Suprapubic skin (tissue), 4 donors: ENCODE measurements at regions not wholly inside any gene's neighbourhood (a gene's known extent, or its start where the extent isn't known, plus 50 kb on each side); places are given as distances from the start of the nearest gene placed in this dataset.

Experiments
- DNase-seq, 2 donors: peaks; one replicate each; pipeline ENCODE4 v3.0.0-alpha.2; 2019; ENCODE audit warnings: low spot score in 2 of 2
- H3K27ac ChIP-seq: fragments of 200-600 bp; sonication (generic); one replicate; pipeline ENCODE4 v1.5.1; 2019
- H3K27me3 ChIP-seq: fragments of 200-600 bp; sonication (generic); one replicate; pipeline ENCODE4 v1.5.1; 2019
- H3K36me3 ChIP-seq: fragments of 200-600 bp; sonication (generic); one replicate; pipeline ENCODE4 v1.5.1; 2019
- H3K4me1 ChIP-seq: fragments of 200-600 bp; sonication (generic); one replicate; pipeline ENCODE4 v1.5.1; 2019
- H3K4me3 ChIP-seq: fragments of 200-600 bp; sonication (generic); one replicate; pipeline ENCODE4 v1.5.1; 2019; ENCODE audit warnings: mild to moderate bottlenecking
- H3K9me3 ChIP-seq: fragments of 200-600 bp; sonication (generic); one replicate; pipeline ENCODE4 v1.5.1; 2019
- CTCF ChIP-seq, 2 donors: fragments of 200-600 bp in 1 of 2; fragments of 450-650 bp in 1 of 2; sonication (generic) in 1 of 2; IDR thresholded peaks; one replicate each; pipeline ENCODE4 v1.5.1; 2016 to 2019; ENCODE audit warnings: antibody characterized with exemption in 2 of 2, mild to moderate bottlenecking in 1 of 2, moderate library complexity in 1 of 2
- EP300 ChIP-seq: sonication (generic); formaldehyde crosslinking; IDR thresholded peaks from one replicate; pipeline ENCODE4 v1.6.1; 2017; ENCODE audit warnings: antibody characterized with exemption
- POLR2A ChIP-seq, 2 donors: fragments of 450-650 bp; IDR thresholded peaks; one replicate each; pipeline ENCODE4 v1.6.1; 2017; ENCODE audit warnings: antibody characterized with exemption in 2 of 2, mild to moderate bottlenecking in 2 of 2, moderate library complexity in 2 of 2
- POLR2AphosphoS5 ChIP-seq, 3 donors: sonication (generic); formaldehyde crosslinking; IDR thresholded peaks; one replicate each; pipeline ENCODE4 v1.6.1; 2017; ENCODE audit warnings: antibody characterized with exemption in 3 of 3
- WGBS: methylation state at CpG from one replicate; pipeline ENCODE4 v1.1.5; 2018; 5-methylcytosine and 5-hydroxymethylcytosine counted together

GRCh38 chr12:71333418-71333817, 106.2 kb upstream of the LGR5 start:
- H3K27me3 ChIP-seq = no peaks in the 10 kb centered on the region
- DNase-seq = no peak
- no peaks in the 10 kb centered on the region for H3K36me3 ChIP-seq
- no peak overlapping the region for H3K27ac ChIP-seq
- no peak overlapping the region for H3K4me3 ChIP-seq
- H3K9me3 ChIP-seq = no peaks in the 10 kb centered on the region
- no peak for TF ChIP-seq POLR2A (IDR thresholded peaks at IDR 0.05)
- no peak for TF ChIP-seq POLR2AphosphoS5 (IDR thresholded peaks at IDR 0.05)
- TF ChIP-seq EP300 = no peak
- no peak for TF ChIP-seq CTCF (IDR thresholded peaks at IDR 0.05)
- no peaks in the 10 kb centered on the region for H3K4me1 ChIP-seq
- WGBS = 83% methylated on average over 1 of the region's 1 CpG

GRCh38 chr12:71329956-71330355, 109.6 kb upstream of the LGR5 start:
- no peak for DNase-seq
- H3K27me3 ChIP-seq = no peaks in the 10 kb centered on the region
- no peak overlapping the region for H3K4me3 ChIP-seq
- WGBS = 64% methylated on average over 2 of the region's 2 CpGs
- TF ChIP-seq CTCF (IDR thresholded peaks at IDR 0.05) (no peak), EP300 (no peak), POLR2A (IDR thresholded peaks at IDR 0.05) (no peak), POLR2AphosphoS5 (IDR thresholded peaks at IDR 0.05) (no peak)
- H3K27ac ChIP-seq = no peak overlapping the region
- no peaks in the 10 kb centered on the region for H3K4me1 ChIP-seq
- no peaks in the 10 kb centered on the region for H3K36me3 ChIP-seq
- no peaks in the 10 kb centered on the region for H3K9me3 ChIP-seq

GRCh38 chr12:71321531-71321930, 118.1 kb upstream of the LGR5 start:
- Histone ChIP-seq H3K27ac (no peak overlapping the region), H3K36me3 (no peaks in the 10 kb centered on the region), H3K27me3 (no peaks in the 10 kb centered on the region), H3K4me1 (no peaks in the 10 kb centered on the region), H3K4me3 (no peak overlapping the region), H3K9me3 (peaks cover 20% of the 10 kb centered on the region)
- TF ChIP-seq POLR2A (IDR thresholded peaks at IDR 0.05) (no peak), CTCF (IDR thresholded peaks at IDR 0.05) (no peak), POLR2AphosphoS5 (IDR thresholded peaks at IDR 0.05) (no peak), EP300 (no peak)
- DNase-seq = no peak

- WGBS = 82% methylated on average over 1 of the region's 1 CpG
These were observed 118.5 kb upstream of the LGR5 start for GRCh38 chr12:71321130-71321529.

GRCh38 chr12:71315328-71315985, 124.1 kb upstream of the LGR5 start:
- Histone ChIP-seq H3K36me3 (no peaks in the 10 kb centered on the region), H3K9me3 (peaks cover 4% of the 10 kb centered on the region), H3K27me3 (no peaks in the 10 kb centered on the region), H3K4me1 (no peaks in the 10 kb centered on the region), H3K27ac (no peak overlapping the region), H3K4me3 (no peak overlapping the region)
- TF ChIP-seq EP300 = no peak
- TF ChIP-seq POLR2AphosphoS5 (IDR thresholded peaks at IDR 0.05) = no peak
- TF ChIP-seq POLR2A (IDR thresholded peaks at IDR 0.05) = no peak
- no peak for TF ChIP-seq CTCF (IDR thresholded peaks at IDR 0.05)
- no peak for DNase-seq
- WGBS = 59% methylated on average over 9 of the region's 9 CpGs

More at GRCh38 chr12:71321130-71321529, 118.5 kb upstream of the LGR5 start:
- Histone ChIP-seq H3K9me3 (peaks cover 20% of the 10 kb centered on the region), H3K27ac (no peak overlapping the region), H3K36me3 (no peaks in the 10 kb centered on the region), H3K4me3 (no peak overlapping the region), H3K27me3 (no peaks in the 10 kb centered on the region), H3K4me1 (no peaks in the 10 kb centered on the region)
- TF ChIP-seq POLR2AphosphoS5 (IDR thresholded peaks at IDR 0.05) (no peak), POLR2A (IDR thresholded peaks at IDR 0.05) (no peak), EP300 (no peak), CTCF (IDR thresholded peaks at IDR 0.05) (no peak)
- no peak for DNase-seq
